GM12878 (cell line): ENCODE measurements at regions not wholly inside any gene's neighbourhood (a gene's known extent, or its start where the extent isn't known, plus 50 kb on each side); places are given as distances from the start of the nearest gene placed in this dataset.

Source experiments
- ATAC-seq: fragments of 200-7000 bp; cut with Tn5 transposase; 3 replicates; pipeline ENCODE4 v1.9.1; 2020; ENCODE audit warnings: mild to moderate bottlenecking, moderate library complexity
- BruUV-seq: library from RNA; stranded (reverse); fragments of 400-500 nt; replicated peaks from 2 replicates; lab custom pipeline; 2021; lab: Mats Ljungman, UMichigan
- CTCF ChIA-PET: fragments of 300-600 bp; sonication (Branson Sonifier 250); formaldehyde crosslinking; extraction: SDS; loops from one replicate; lab custom pipeline; 2021; ENCODE audit warnings: inconsistent platforms; lab: Yijun Ruan, JAX
- POLR2A ChIA-PET: fragments of 350-600 bp; formaldehyde crosslinking; extraction: SDS; loops from one replicate; lab custom pipeline; 2021; ENCODE audit warnings: inconsistent platforms; lab: Charles Lee
- RAD21 ChIA-PET: fragments of 300-600 bp; sonication (Branson Sonifier 250); formaldehyde crosslinking; loops from one replicate; lab custom pipeline; 2023; ENCODE audit warnings: antibody characterized with exemption; ENCODE audit not compliant: unreplicated experiment; lab: Charles Lee
- SMC1A ChIA-PET: fragments of 300-600 bp; sonication (Branson Sonifier 250); formaldehyde crosslinking; loops from one replicate; lab custom pipeline; 2023; ENCODE audit not compliant: unreplicated experiment, uncharacterized antibody; lab: Charles Lee
- DNase-seq: peaks from one replicate; pipeline ENCODE4 v3.0.0-alpha.2; 2011; ENCODE audit warnings: low read depth, low spot score
- FAIRE-seq: peaks from 3 replicates; lab custom pipeline; 2011; peaks lifted over from hg19 to GRCh38; lab: Jason Lieb, UNC
- H2AFZ ChIP-seq: 2 replicates; pipeline ENCODE4 v1.6.0; 2011; ENCODE audit warnings: low read depth, low read length, control low read depth; ENCODE audit not compliant: control insufficient read depth
- H3K27ac ChIP-seq: 2 replicates; pipeline ENCODE4 v1.5.1; 2011; ENCODE audit warnings: control low read depth; ENCODE audit not compliant: control insufficient read depth, insufficient read depth
- H3K27me3 ChIP-seq, 2 experiments: replicated peaks in 1 of 2; 2 replicates each; pipeline versions ENCODE4 v1.6.0 to v1.6.1; 2011; ENCODE audit warnings: low read length in 1 of 2; ENCODE audit not compliant: control insufficient read depth in 2 of 2, insufficient read depth in 2 of 2
- H3K36me3 ChIP-seq, 2 experiments: 2 replicates each; pipeline ENCODE4 v1.5.1; 2011; ENCODE audit warnings: low read length in 1 of 2; ENCODE audit not compliant: control insufficient read depth in 2 of 2, insufficient read depth in 2 of 2
- H3K4me1 ChIP-seq: 2 replicates; pipeline ENCODE4 v1.6.1; 2011; ENCODE audit warnings: mild to moderate bottlenecking, low read length, moderate library complexity, mixed read lengths; ENCODE audit not compliant: control insufficient read depth, insufficient read depth
- H3K4me2 ChIP-seq: 2 replicates; pipeline ENCODE4 v1.6.0; 2011; ENCODE audit warnings: control low read depth; ENCODE audit not compliant: control insufficient read depth, insufficient read depth
- H3K4me3 ChIP-seq: fragments of 200-600 bp; sonication (generic); 2 replicates; pipeline ENCODE4 v1.5.1; 2016
- H3K79me2 ChIP-seq: 2 replicates; pipeline ENCODE4 v1.6.0; 2011; ENCODE audit warnings: low read length; ENCODE audit not compliant: control insufficient read depth, insufficient read depth
- H3K9ac ChIP-seq: 2 replicates; pipeline ENCODE4 v1.8.0; 2011; ENCODE audit warnings: low read length, control low read depth, mixed read lengths; ENCODE audit not compliant: control insufficient read depth, insufficient read depth
- H3K9me3 ChIP-seq: replicated peaks from 3 replicates; pipeline ENCODE4 v1.5.1; 2011; ENCODE audit warnings: mild to moderate bottlenecking, low read length; ENCODE audit not compliant: control insufficient read depth, insufficient read depth
- H4K20me1 ChIP-seq: 2 replicates; pipeline ENCODE4 v1.6.0; 2011; ENCODE audit not compliant: control insufficient read depth, insufficient read depth
- BMI1 ChIP-seq: fragments of 450-650 bp; IDR thresholded peaks from 2 replicates; pipeline ENCODE4 v1.6.1; 2016; ENCODE audit warnings: mild to moderate bottlenecking, moderate library complexity, borderline replicate concordance
- EGR1 ChIP-seq, 2 experiments: IDR thresholded peaks; 1 replicate in 1 of 2; 2 replicates in 1 of 2; pipeline ENCODE4 v1.6.1; 2011 to 2012; ENCODE audit warnings: low read depth in 2 of 2, low read length in 2 of 2, borderline replicate concordance in 1 of 2, mild to moderate bottlenecking in 1 of 2, moderate library complexity in 1 of 2
- HDGF ChIP-seq: fragments of 450-650 bp; IDR thresholded peaks from 2 replicates; pipeline ENCODE4 v1.6.1; 2016; ENCODE audit warnings: antibody characterized with exemption
- IKZF1 ChIP-seq: fragments of 450-650 bp; conservative IDR thresholded peaks from 2 replicates; pipeline ENCODE4 v1.6.1; 2017; ENCODE audit warnings: antibody characterized with exemption, mild to moderate bottlenecking
- IKZF2 ChIP-seq, 2 experiments: fragments of 450-650 bp; IDR thresholded peaks; 2 replicates each; pipeline ENCODE4 v1.6.1; 2017; ENCODE audit warnings: mild to moderate bottlenecking in 2 of 2, moderate library complexity in 2 of 2
- IRF4 ChIP-seq: IDR thresholded peaks from 2 replicates; pipeline ENCODE4 v1.6.1; 2011; ENCODE audit warnings: low read depth, low read length
- JUNB ChIP-seq: IDR thresholded peaks from 2 replicates; pipeline ENCODE4 v1.6.1; 2016; ENCODE audit warnings: antibody characterized with exemption, mild to moderate bottlenecking
- JUND ChIP-seq: IDR thresholded peaks from 2 replicates; pipeline ENCODE4 v1.6.1; 2012; ENCODE audit warnings: low read depth, mild to moderate bottlenecking, low read length, improper control_type of control experiment, moderate library complexity
- KAT2A ChIP-seq: conservative IDR thresholded peaks from 2 replicates; pipeline ENCODE4 v1.6.1; 2011; ENCODE audit warnings: low read depth, low read length; ENCODE audit not compliant: control insufficient read depth
- MXI1 ChIP-seq: fragments of 150-350 bp; IDR thresholded peaks from 2 replicates; pipeline ENCODE4 v1.6.1; 2011; ENCODE audit warnings: low read depth, mild to moderate bottlenecking, inconsistent platforms, low read length, improper control_type of control experiment
- POLR2A ChIP-seq: IDR thresholded peaks from 2 replicates; pipeline ENCODE4 v1.6.1; 2011; ENCODE audit warnings: low read depth, mild to moderate bottlenecking, low read length
- SKIL ChIP-seq: fragments of 450-650 bp; IDR thresholded peaks from 2 replicates; pipeline ENCODE4 v1.6.1; 2017; ENCODE audit warnings: mild to moderate bottlenecking, low read depth, inconsistent platforms; ENCODE audit not compliant: poor library complexity, severe bottlenecking
- ZNF217 ChIP-seq: fragments of 450-650 bp; IDR thresholded peaks from 2 replicates; pipeline ENCODE4 v1.6.1; 2017; ENCODE audit warnings: antibody characterized with exemption, mild to moderate bottlenecking
- WGBS: methylation state at CpG from one replicate; pipeline ENCODE4 v1.1.6; 2016; ENCODE audit warnings: low lambda C conversion rate; ENCODE audit not compliant: insufficient replicate concordance, insufficient coverage; ENCODE audit errors: missing lambda C conversion rate; 5-methylcytosine and 5-hydroxymethylcytosine counted together
- in situ Hi-C: fragments of 300-500 bp; cut with MboI; formaldehyde crosslinking; loops from 9 replicates; pipeline ENCODE4 v1.14.3; 2018; ENCODE audit warnings: mixed read lengths
- intact Hi-C: fragments of 100-400 bp; cut with micrococcal nuclease; formaldehyde crosslinking; loops from one replicate; pipeline ENCODE4 v1.14.2; 2022; ENCODE audit not compliant: unreplicated experiment
- TF ChIP-seq, protein P1 (sequence below): IDR thresholded peaks from 2 replicates; pipeline ENCODE4 v1.6.1; 2011; ENCODE audit warnings: low read depth, mild to moderate bottlenecking, low read length, moderate library complexity, borderline replicate concordance; ENCODE audit errors: extremely low read depth
- TF ChIP-seq, protein P2 (sequence below): IDR thresholded peaks from 2 replicates; pipeline ENCODE4 v1.6.1; 2012; ENCODE audit warnings: mild to moderate bottlenecking, low read depth, low read length

- ATAC-seq: no peak
- SMC1A ChIA-PET: no interaction called here
- CTCF ChIA-PET: interaction anchor here (1.2 kb wide), 1 partner anchor 113 kb away, joined by 3 read pairs; no protein-coding TSS in a partner anchor
- Histone ChIP-seq H2AFZ (no peak overlapping the region), H3K9ac (no peak overlapping the region), H3K4me2 (no peak overlapping the region), H3K27ac (no peak overlapping the region), H4K20me1 (no peaks in the 10 kb centered on the region), H3K4me1 (no peaks in the 10 kb centered on the region), H3K27me3 (no peaks in the 10 kb centered on the region), H3K79me2 (no peaks in the 10 kb centered on the region), H3K4me3 (no peak overlapping the region), H3K9me3 (no peaks in the 10 kb centered on the region), H3K36me3 (no peaks in the 10 kb centered on the region)
- TF ChIP-seq IKZF2 (IDR thresholded peaks at IDR 0.05): no peak
- TF ChIP-seq KAT2A: no peak
- TF ChIP-seq, protein P1, sequence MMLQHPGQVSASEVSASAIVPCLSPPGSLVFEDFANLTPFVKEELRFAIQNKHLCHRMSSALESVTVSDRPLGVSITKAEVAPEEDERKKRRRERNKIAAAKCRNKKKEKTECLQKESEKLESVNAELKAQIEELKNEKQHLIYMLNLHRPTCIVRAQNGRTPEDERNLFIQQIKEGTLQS: no peak
- TF ChIP-seq, protein P2, sequence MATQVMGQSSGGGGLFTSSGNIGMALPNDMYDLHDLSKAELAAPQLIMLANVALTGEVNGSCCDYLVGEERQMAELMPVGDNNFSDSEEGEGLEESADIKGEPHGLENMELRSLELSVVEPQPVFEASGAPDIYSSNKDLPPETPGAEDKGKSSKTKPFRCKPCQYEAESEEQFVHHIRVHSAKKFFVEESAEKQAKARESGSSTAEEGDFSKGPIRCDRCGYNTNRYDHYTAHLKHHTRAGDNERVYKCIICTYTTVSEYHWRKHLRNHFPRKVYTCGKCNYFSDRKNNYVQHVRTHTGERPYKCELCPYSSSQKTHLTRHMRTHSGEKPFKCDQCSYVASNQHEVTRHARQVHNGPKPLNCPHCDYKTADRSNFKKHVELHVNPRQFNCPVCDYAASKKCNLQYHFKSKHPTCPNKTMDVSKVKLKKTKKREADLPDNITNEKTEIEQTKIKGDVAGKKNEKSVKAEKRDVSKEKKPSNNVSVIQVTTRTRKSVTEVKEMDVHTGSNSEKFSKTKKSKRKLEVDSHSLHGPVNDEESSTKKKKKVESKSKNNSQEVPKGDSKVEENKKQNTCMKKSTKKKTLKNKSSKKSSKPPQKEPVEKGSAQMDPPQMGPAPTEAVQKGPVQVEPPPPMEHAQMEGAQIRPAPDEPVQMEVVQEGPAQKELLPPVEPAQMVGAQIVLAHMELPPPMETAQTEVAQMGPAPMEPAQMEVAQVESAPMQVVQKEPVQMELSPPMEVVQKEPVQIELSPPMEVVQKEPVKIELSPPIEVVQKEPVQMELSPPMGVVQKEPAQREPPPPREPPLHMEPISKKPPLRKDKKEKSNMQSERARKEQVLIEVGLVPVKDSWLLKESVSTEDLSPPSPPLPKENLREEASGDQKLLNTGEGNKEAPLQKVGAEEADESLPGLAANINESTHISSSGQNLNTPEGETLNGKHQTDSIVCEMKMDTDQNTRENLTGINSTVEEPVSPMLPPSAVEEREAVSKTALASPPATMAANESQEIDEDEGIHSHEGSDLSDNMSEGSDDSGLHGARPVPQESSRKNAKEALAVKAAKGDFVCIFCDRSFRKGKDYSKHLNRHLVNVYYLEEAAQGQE: no peak
- no peak for TF ChIP-seq JUND
- no peak for TF ChIP-seq POLR2A
- no peak for TF ChIP-seq HDGF
- TF ChIP-seq IKZF1: no peak
- TF ChIP-seq MXI1: no peak
- no peak for TF ChIP-seq IRF4
- TF ChIP-seq BMI1: no peak
- TF ChIP-seq SKIL: no peak
- TF ChIP-seq ZNF217: no peak
- no peak for TF ChIP-seq EGR1 (IDR thresholded peaks at IDR 0.05; ENCODE audit: borderline replicate concordance in 1 of 2, low read depth in 2 of 2, low read length in 2 of 2)
- TF ChIP-seq JUNB: no peak
- intact Hi-C loops (no loop called here), in situ Hi-C loops (no loop called here)
- POLR2A ChIA-PET: no interaction called here
- no peak for DNase-seq
- no peak for FAIRE-seq
- RAD21 ChIA-PET: no interaction called here
- BruUV-seq: no TSS peak
- 0% methylated on average over 1 of the region's 1 CpG for WGBS
Observed at GRCh38 chr18:42534313-42534712, 579.3 kb downstream of the PIK3C3 start.
